Adipocyte (in vitro differentiated cells): ENCODE measurements at regions not wholly inside any gene's neighbourhood (a gene's known extent, or its start where the extent isn't known, plus 50 kb on each side); places are given as distances from the start of the nearest gene placed in this dataset.

ENCODE experiments used
- DNase-seq: peaks from one replicate; pipeline ENCODE4 v3.0.0-alpha.2; 2015; ENCODE audit warnings: low read depth
- H3K27me3 ChIP-seq: replicated peaks from 2 replicates; pipeline ENCODE4 v1.7.0; 2013; ENCODE audit warnings: mild to moderate bottlenecking, low read length, moderate library complexity; ENCODE audit not compliant: control insufficient read depth, insufficient read depth
- H3K36me3 ChIP-seq: 2 replicates; pipeline ENCODE4 v1.7.0; 2013; ENCODE audit warnings: low read length, mild to moderate bottlenecking, moderate library complexity; ENCODE audit not compliant: control insufficient read depth, insufficient read depth, severe bottlenecking
- H3K4me1 ChIP-seq: 2 replicates; pipeline ENCODE4 v1.7.0; 2013; ENCODE audit warnings: mild to moderate bottlenecking, low read length, moderate library complexity; ENCODE audit not compliant: control insufficient read depth, insufficient read depth
- H3K4me3 ChIP-seq: 2 replicates; pipeline ENCODE4 v1.7.0; 2013; ENCODE audit warnings: mild to moderate bottlenecking, low read length, moderate library complexity
- H3K9ac ChIP-seq: 2 replicates; pipeline ENCODE4 v1.7.0; 2013; ENCODE audit warnings: mild to moderate bottlenecking, low read length, moderate library complexity
- H3K9me3 ChIP-seq: 2 replicates; pipeline ENCODE4 v1.7.0; 2013; ENCODE audit warnings: mild to moderate bottlenecking, low read length, moderate library complexity; ENCODE audit not compliant: control insufficient read depth

DNA sequence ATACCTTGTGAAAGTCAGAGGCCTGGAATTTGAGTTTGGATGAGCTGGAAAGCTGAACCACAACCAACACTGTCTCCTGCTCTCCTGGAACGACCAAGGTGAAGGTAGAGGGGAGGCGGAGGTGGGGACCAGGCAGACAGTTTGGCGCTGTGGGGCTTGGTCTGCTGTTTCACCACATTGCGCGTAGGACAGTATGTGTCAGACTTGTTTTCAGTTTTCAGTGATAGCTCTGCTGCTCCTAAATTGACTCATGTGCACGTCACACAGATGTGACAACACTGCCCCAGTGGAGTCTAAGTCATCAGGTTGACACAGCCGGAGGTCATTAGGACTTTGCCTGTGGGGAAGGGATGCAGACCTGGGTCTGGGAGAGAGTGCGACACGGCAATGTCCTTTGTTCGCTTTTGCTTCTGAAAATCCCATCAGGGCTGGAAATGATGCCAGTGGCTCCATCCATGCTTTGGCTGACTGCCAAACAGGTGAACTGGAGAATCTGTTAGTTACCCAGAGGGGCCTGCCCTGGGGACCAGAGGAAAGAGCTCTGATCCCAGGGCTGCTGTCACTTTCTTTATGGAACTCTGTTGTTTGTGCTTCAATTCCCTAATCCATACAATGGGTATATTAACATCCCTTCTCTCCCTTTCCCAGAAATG is 255.5 kb downstream of the CDC5L start:
- no peak overlapping the region for H3K4me3 ChIP-seq
- DNase-seq: no peak
- H3K36me3 ChIP-seq: no peaks in the 10 kb centered on the region
- H3K9ac ChIP-seq: no peak overlapping the region
- H3K4me1 ChIP-seq: peaks cover 15% of the 10 kb centered on the region
- H3K27me3 ChIP-seq: no peaks in the 10 kb centered on the region
- H3K9me3 ChIP-seq: no peaks in the 10 kb centered on the region

GRCh38 chr6:44645276-44645675 is 257.8 kb downstream of the CDC5L start:
- no peaks in the 10 kb centered on the region for H3K9me3 ChIP-seq
- H3K4me3 ChIP-seq: no peak overlapping the region
- no peak overlapping the region for H3K9ac ChIP-seq
- no peaks in the 10 kb centered on the region for H3K27me3 ChIP-seq
- H3K36me3 ChIP-seq: no peaks in the 10 kb centered on the region
- DNase-seq: no peak
- H3K4me1 ChIP-seq: peaks cover 25% of the 10 kb centered on the region

DNA sequence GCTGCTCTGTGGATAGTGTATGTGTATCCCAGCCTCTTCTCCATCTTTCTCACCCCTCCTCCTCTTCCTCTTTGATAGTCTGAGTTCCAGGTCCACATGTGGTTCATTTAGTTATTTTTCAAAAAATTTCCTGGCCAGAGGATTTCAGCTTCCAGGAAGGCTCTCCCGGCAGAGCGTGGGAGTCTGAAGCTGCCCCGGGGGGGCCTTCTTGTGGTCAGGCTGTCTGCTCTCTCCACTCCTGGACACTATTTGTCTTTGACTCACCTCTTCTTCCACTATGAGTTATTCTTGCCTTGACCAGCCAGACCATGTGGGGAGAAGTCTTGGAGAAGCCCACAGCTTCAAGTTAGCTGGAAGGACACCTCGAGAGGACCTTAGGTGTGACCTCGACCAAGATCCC is 258.8 kb downstream of the CDC5L start:
- H3K4me3 ChIP-seq: no peak overlapping the region
- peaks cover 28% of the 10 kb centered on the region for H3K4me1 ChIP-seq
- no peak overlapping the region for H3K9ac ChIP-seq
- no peaks in the 10 kb centered on the region for H3K27me3 ChIP-seq
- no peak for DNase-seq
- H3K36me3 ChIP-seq: no peaks in the 10 kb centered on the region
- H3K9me3 ChIP-seq: no peaks in the 10 kb centered on the region

DNA sequence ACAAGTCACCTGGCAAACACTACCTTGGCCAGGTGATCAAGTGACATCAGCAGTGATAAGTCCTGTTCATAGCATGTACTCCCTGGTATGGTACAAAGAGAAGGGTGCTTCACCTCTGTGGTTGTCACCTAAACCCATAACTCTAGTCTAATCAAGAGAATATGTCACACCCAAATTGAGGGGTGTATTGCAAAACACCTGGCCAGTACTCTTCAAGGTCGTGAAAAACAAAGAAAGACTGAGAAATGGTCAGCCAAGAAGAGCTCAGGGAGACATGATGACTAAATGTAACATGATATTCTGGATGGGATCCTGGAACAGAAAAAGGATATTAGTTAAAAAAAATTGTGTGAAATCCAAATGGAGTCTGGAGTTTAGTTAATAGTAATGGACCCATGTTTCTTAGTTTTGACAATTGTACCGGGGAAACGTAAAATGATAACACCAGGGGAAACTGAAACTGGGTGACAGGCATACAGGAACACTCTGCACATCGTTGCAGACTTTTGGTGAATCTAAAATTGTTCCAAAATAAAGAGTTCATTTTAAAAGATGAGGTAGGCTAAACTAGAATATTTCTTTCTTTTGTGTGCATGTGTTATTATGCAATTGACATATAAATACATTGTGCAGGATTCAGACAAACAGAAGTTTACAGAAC is 262.0 kb downstream of the CDC5L start:
- H3K4me3 ChIP-seq: peak overlapping the region; percentile 46

DNA sequence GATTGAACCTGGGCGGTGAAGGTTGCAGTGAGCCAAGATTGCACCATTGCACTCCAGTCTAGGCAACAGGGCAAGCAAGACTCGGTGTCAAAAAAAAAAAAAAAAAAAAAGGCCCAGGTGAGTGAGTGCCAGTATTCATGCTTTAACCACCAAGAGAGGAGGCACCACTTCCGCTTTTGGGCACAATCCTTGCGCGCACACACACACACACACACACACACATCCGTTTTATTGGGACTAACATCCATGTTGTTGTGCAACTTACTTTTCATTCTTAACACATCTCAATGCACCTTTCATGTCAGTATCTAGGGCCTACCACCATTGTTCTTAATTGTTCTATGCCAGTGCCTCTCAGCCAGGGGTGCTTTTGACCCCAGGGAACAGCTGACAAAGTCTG is 263.0 kb downstream of the CDC5L start:
- no peaks in the 10 kb centered on the region for H3K36me3 ChIP-seq
- peaks cover 45% of the 10 kb centered on the region for H3K4me1 ChIP-seq
- H3K9me3 ChIP-seq: no peaks in the 10 kb centered on the region
- H3K4me3 ChIP-seq: no peak overlapping the region
- H3K27me3 ChIP-seq: no peaks in the 10 kb centered on the region
- no peak overlapping the region for H3K9ac ChIP-seq
- no peak for DNase-seq

More for the DNA sequence above, 262.0 kb downstream of the CDC5L start:
- no peak overlapping the region for H3K9ac ChIP-seq
- H3K9me3 ChIP-seq: no peaks in the 10 kb centered on the region
- peak; percentile 58 for DNase-seq
- peaks cover 37% of the 10 kb centered on the region for H3K4me1 ChIP-seq
- H3K27me3 ChIP-seq: no peaks in the 10 kb centered on the region
- H3K36me3 ChIP-seq: no peaks in the 10 kb centered on the region

DNA sequence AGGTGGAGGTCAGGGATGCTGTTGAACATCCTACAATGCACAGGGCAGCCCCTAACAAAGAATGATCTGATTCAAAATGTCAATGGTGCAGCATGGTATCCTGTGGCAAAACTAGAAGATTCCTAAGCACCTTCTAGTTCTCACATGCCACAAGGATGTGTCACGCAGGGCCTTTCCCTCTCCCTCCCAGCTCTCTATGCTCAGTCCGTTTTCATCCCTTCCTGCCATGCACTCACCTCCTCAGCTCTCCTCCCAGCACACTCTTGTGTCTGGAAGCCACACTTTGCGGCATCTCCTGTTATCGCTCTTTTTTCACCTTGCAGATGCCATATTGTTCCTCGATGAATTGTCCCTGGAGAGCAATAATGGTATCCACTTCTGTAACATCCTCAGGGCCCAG is 263.4 kb downstream of the CDC5L start:
- H3K9me3 ChIP-seq: no peaks in the 10 kb centered on the region
- peaks cover 49% of the 10 kb centered on the region for H3K4me1 ChIP-seq
- DNase-seq: no peak
- no peak overlapping the region for H3K9ac ChIP-seq
- no peaks in the 10 kb centered on the region for H3K27me3 ChIP-seq
- no peak overlapping the region for H3K4me3 ChIP-seq
- no peaks in the 10 kb centered on the region for H3K36me3 ChIP-seq

DNA sequence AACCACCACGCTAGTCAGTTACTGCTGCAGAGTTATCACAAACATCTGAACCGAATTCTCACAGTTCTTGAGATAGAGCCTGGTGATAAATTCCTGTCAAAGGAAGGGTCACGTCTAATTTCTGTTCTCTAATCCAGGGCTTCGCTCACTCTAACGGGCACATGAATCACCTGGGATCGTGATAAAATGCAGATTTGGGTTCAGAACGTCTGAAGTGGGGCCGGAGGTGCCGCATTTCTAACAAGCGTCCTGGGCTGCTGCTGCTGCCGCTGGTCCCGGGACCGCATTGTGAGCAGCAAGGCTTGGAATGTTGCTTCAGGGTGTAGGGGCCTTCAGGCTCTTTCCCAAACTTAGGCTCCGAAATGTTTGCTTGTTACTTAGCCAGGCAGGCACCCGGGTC is 264.1 kb downstream of the CDC5L start:
- Histone ChIP-seq H3K9me3 (no peaks in the 10 kb centered on the region), H3K4me3 (no peak overlapping the region), H3K36me3 (no peaks in the 10 kb centered on the region), H3K4me1 (peaks cover 46% of the 10 kb centered on the region), H3K9ac (no peak overlapping the region), H3K27me3 (no peaks in the 10 kb centered on the region)
- no peak for DNase-seq

- H3K4me3 ChIP-seq: no peak overlapping the region
- no peaks in the 10 kb centered on the region for H3K27me3 ChIP-seq
- no peaks in the 10 kb centered on the region for H3K36me3 ChIP-seq
- no peak overlapping the region for H3K9ac ChIP-seq
- peaks cover 46% of the 10 kb centered on the region for H3K4me1 ChIP-seq
- no peak for DNase-seq
- no peaks in the 10 kb centered on the region for H3K9me3 ChIP-seq
These were observed 265.0 kb downstream of the CDC5L start for GRCh38 chr6:44652547-44652946.

GRCh38 chr6:44653091-44653490 is 265.6 kb downstream of the CDC5L start:
- H3K36me3 ChIP-seq: no peaks in the 10 kb centered on the region
- no peaks in the 10 kb centered on the region for H3K9me3 ChIP-seq
- peaks cover 46% of the 10 kb centered on the region for H3K4me1 ChIP-seq
- no peaks in the 10 kb centered on the region for H3K27me3 ChIP-seq
- no peak overlapping the region for H3K9ac ChIP-seq
- DNase-seq: no peak
- no peak overlapping the region for H3K4me3 ChIP-seq

- no peak overlapping the region for H3K4me3 ChIP-seq
- H3K9ac ChIP-seq: peak overlapping the region; percentile 3
- no peaks in the 10 kb centered on the region for H3K9me3 ChIP-seq
- DNase-seq: no peak
- peaks cover 46% of the 10 kb centered on the region for H3K4me1 ChIP-seq
- H3K27me3 ChIP-seq: no peaks in the 10 kb centered on the region
- H3K36me3 ChIP-seq: no peaks in the 10 kb centered on the region
These were observed 266.3 kb downstream of the CDC5L start for GRCh38 chr6:44653761-44654218.

DNA sequence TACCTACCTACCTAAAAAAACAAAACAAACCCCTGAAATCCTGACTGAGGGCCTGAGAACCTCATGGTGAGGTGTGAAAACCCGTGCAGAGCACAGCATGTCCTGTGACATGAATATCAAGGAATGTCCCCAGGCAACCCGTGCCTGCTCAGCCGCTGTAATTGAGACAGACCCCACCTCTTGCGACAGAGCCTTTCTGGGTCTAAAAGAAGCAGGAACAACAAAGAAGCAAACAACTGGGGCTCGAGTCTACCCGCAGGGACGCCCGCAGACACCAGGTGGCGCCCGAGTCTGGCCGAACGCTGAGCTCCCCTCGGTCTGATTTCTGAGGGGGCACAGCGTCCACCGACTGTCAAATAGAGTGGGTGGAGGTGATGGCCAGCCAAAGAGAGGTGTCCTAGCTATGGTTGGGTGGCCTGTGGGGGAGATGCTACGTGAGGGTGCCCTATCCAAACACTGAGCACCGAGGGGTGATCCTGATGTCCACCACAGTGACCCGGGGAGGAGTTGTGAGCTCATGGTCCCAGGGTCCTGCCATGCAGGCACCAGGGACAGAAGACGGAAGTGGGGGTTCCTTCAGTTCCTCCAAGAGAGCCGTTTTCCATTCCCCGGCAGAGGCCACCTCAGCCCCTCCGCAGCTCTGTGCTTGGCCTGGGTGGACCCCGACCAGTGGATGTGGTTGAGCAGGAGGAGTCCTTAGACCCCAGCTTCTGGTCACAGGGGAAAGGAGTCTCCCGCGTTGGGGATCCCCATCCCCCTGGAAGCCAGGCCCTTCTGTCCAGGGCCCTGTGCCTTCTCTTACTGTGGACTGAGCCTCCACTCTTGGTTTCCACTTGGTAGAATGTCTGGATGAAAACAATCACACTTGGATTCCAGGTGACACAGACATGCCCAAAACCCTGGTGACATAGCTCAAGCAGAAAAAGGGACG is 268.2 kb downstream of the CDC5L start:
- peak overlapping the region; percentile 13 for H3K4me3 ChIP-seq
- peak; percentile 92 for DNase-seq
- no peaks in the 10 kb centered on the region for H3K36me3 ChIP-seq

More for the DNA sequence above, 268.2 kb downstream of the CDC5L start:
- Histone ChIP-seq H3K4me1 (peaks cover 46% of the 10 kb centered on the region), H3K9ac (peak overlapping the region; percentile 74), H3K9me3 (no peaks in the 10 kb centered on the region), H3K27me3 (no peaks in the 10 kb centered on the region)
